Heart right ventricle (tissue), 16 donors: ENCODE measurements at regions not wholly inside any gene's neighbourhood (a gene's known extent, or its start where the extent isn't known, plus 50 kb on each side); places are given as distances from the start of the nearest gene placed in this dataset.

ENCODE experiments used
- ATAC-seq, 8 donors: fragments of 200-7000 bp; cut with Tn5 transposase; one replicate each; pipeline ENCODE4 v1.9.1; 2020; ENCODE audit warnings: mild to moderate bottlenecking in 8 of 8, moderate library complexity in 8 of 8, moderate number of reproducible peaks in 1 of 8
- DNase-seq, 2 donors: peaks; one replicate each; pipeline ENCODE4 v3.0.0-alpha.2; 2020
- H3K27ac ChIP-seq, 10 donors: fragments of 200-600 bp; sonication (generic) in 2 of 10; one replicate each; pipeline versions ENCODE4 v1.5.0 to v1.8.0; 2020 to 2022; ENCODE audit warnings: mild to moderate bottlenecking in 3 of 10
- H3K27me3 ChIP-seq, 7 donors: fragments of 200-600 bp; one replicate each; pipeline ENCODE4 v1.8.0; 2021 to 2022; ENCODE audit warnings: mild to moderate bottlenecking in 2 of 7
- H3K36me3 ChIP-seq, 9 donors: fragments of 200-600 bp; sonication (generic) in 1 of 9; one replicate each; pipeline versions ENCODE4 v1.5.0 to v1.8.0; 2020 to 2022; ENCODE audit warnings: mild to moderate bottlenecking in 2 of 9
- H3K4me1 ChIP-seq, 9 donors: fragments of 200-600 bp; sonication (generic) in 1 of 9; one replicate each; pipeline versions ENCODE4 v1.5.0 to v1.8.0; 2020 to 2022; ENCODE audit warnings: mild to moderate bottlenecking in 4 of 9
- H3K4me3 ChIP-seq, 10 donors: fragments of 200-600 bp; sonication (generic) in 2 of 10; one replicate each; pipeline versions ENCODE4 v1.5.0 to v1.8.0; 2020 to 2022; ENCODE audit warnings: mild to moderate bottlenecking in 7 of 10, moderate library complexity in 2 of 10
- H3K9me3 ChIP-seq, 11 donors: fragments of 200-600 bp in 10 of 11; sonication (generic) in 2 of 11; one replicate each; pipeline versions ENCODE4 v1.5.0 to v1.8.0; 2013 to 2022; ENCODE audit warnings: mild to moderate bottlenecking in 2 of 11, control low read depth in 1 of 11, moderate library complexity in 1 of 11
- CTCF ChIP-seq, 9 donors: fragments of 200-600 bp; sonication (generic) in 2 of 9; IDR thresholded peaks; one replicate each; pipeline versions ENCODE4 v1.5.0 to v1.8.0; 2021 to 2022; ENCODE audit warnings: antibody characterized with exemption in 9 of 9, mild to moderate bottlenecking in 5 of 9, moderate library complexity in 1 of 9
- WGBS, 2 donors: extraction: QIAGEN DNeasy Blood & Tissue Kit; methylation state at CpG; one replicate each; pipeline ENCODE4 v1.1.7; 2013; ENCODE audit warnings: inconsistent platforms in 1 of 2; 5-methylcytosine and 5-hydroxymethylcytosine counted together
- intact Hi-C, 10 donors: fragments of 100-400 bp; cut with DNase I; formaldehyde crosslinking; loops; one replicate each; pipeline versions ENCODE4 v1.11.1 to v1.14.2; 2022
- donor health status: Arrhythmogenic right ventricular cardiomyopathy.
- donor health status: ischemic (EF 13 %, LVEDD 7.1; RV severe dilation, severe dysfunction).
- donor health status: healthy with polysubstance abuse.
- donor health status: DM: no; HTN: yes; CAD: no.
- donor health status: DM: no; HTN: no; CAD: no.
- donor health status: ischemic (EF 25% LVEDD 6.9; RV normal size, moderate dysfunction).
- donor health status: ischemic (EF 25% LVEDD 5.7; RV mildly dilated, moderate dysfunction).
- donor health status: healthy.
- donor health status: DM: yes; HTN: yes; CAD: no.
- donor health status: Ischemic cardiomyopathy.
- donor health status: ischemic (EF 35%, LVEDD 5.7; RV mildly dilated, moderate dysfunction).
- donor health status: nonischemic (EF 11% LVEDD 7.7; RV severe dilation, severe dysfunction).
- donor health status: DM: yes; HTN: yes; CAD: no.
- donor health status: PGD.
- donor health status: ischemic (EF 29% LVEDD 5.4; RV normal size, mild dysfunction).
- donor health status: nonischemic (EF 23%, LVEDD 6.1; RV moderate dilation, normal function).

GRCh38 chr7:35351466-35351865, 97.6 kb upstream of the TBX20 start:
- TF ChIP-seq CTCF (IDR thresholded peaks at IDR 0.05): no peak
- 91 to 92% methylated on average over 4 of the region's 4 CpGs for WGBS, 2 donors
- Histone ChIP-seq H3K4me3 (no peak overlapping the region), H3K4me1 (peaks cover 0 to 2% (median 0%) of the 10 kb centered on the region in 9 donors), H3K36me3 (no peaks in the 10 kb centered on the region), H3K27me3 (no peaks in the 10 kb centered on the region), H3K9me3 (no peaks in the 10 kb centered on the region), H3K27ac (no peak overlapping the region)
- ATAC-seq: no peak
- intact Hi-C loops: no loop called here
- no peak for DNase-seq

- H3K9me3 ChIP-seq: no peaks in the 10 kb centered on the region
- intact Hi-C loops: no loop called here
- TF ChIP-seq CTCF (IDR thresholded peaks at IDR 0.05): no peak
- no peak overlapping the region for H3K4me3 ChIP-seq
- no peak for ATAC-seq
- H3K4me1 ChIP-seq: no peaks in the 10 kb centered on the region
- H3K27me3 ChIP-seq: no peaks in the 10 kb centered on the region
- WGBS, 2 donors: 67 to 78% methylated on average over 10 of the region's 10 CpGs
- H3K36me3 ChIP-seq: no peaks in the 10 kb centered on the region
- no peak overlapping the region for H3K27ac ChIP-seq
- DNase-seq: no peak
Measured at GRCh38 chr7:35348611-35349400, 94.9 kb upstream of the TBX20 start.

GRCh38 chr7:35342786-35343185, 88.9 kb upstream of the TBX20 start:
- ATAC-seq: no peak
- no peaks in the 10 kb centered on the region for H3K27me3 ChIP-seq
- no peak for DNase-seq
- TF ChIP-seq CTCF (IDR thresholded peaks at IDR 0.05): no peak
- H3K9me3 ChIP-seq: no peaks in the 10 kb centered on the region
- WGBS, 2 donors: 89 to 90% methylated on average over 3 of the region's 3 CpGs
- intact Hi-C loops: no loop called here
- no peaks in the 10 kb centered on the region for H3K36me3 ChIP-seq
- H3K4me1 ChIP-seq: no peaks in the 10 kb centered on the region
- no peak overlapping the region for H3K4me3 ChIP-seq
- H3K27ac ChIP-seq: no peak overlapping the region

- TF ChIP-seq CTCF (IDR thresholded peaks at IDR 0.05): no peak
Measured at GRCh38 chr7:35339811-35340210, 85.9 kb upstream of the TBX20 start.

More at GRCh38 chr7:35339811-35340210, 85.9 kb upstream of the TBX20 start:
- Histone ChIP-seq H3K36me3 (no peaks in the 10 kb centered on the region), H3K27ac (no peak overlapping the region), H3K9me3 (no peaks in the 10 kb centered on the region), H3K4me3 (no peak overlapping the region), H3K27me3 (no peaks in the 10 kb centered on the region), H3K4me1 (peaks cover 0 to 9% (median 0%) of the 10 kb centered on the region in 9 donors)
- WGBS, 2 donors: 90 to 92% methylated on average over 6 of the region's 6 CpGs
- DNase-seq: no peak
- intact Hi-C loops: no loop called here
- no peak for ATAC-seq
